Retinal pigment epithelial cell (primary cell): ENCODE measurements at regions not wholly inside any gene's neighbourhood (a gene's known extent, or its start where the extent isn't known, plus 50 kb on each side); places are given as distances from the start of the nearest gene placed in this dataset.

Experiments
- DNase-seq: peaks from one replicate; pipeline ENCODE4 v3.0.0-alpha.2; 2010; ENCODE audit warnings: low read depth
- H3K4me3 ChIP-seq: 2 replicates; pipeline ENCODE4 v1.5.1; 2011; ENCODE audit warnings: mild to moderate bottlenecking, low read length, control low read depth, moderate library complexity
- TF ChIP-seq, protein P1 (sequence below): conservative IDR thresholded peaks from 2 replicates; pipeline ENCODE4 v1.5.1; 2011; ENCODE audit warnings: low read depth, low read length, control low read depth, inconsistent platforms

DNA sequence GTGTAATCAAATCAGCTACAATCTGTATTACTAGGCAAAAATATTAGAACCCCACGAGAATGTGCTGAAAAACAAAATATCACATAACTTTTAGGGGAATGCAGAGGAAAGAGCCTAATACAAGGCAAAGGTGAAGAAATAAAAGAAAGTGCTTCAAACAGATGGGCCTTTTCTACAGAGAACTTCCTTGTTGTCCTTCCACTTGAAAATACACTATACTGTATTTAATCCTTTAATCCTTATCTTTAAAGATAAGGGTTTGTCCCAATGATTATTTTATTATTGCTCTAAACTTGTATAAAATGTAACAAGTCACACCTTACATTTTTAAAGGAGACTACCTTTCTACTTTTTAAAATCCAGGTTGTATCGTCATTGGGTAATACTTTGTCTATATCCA, 296.5 kb downstream of the NDFIP2 start:
- DNase-seq, result no peak
- H3K4me3 ChIP-seq, result no peak overlapping the region
- TF ChIP-seq, protein P1, sequence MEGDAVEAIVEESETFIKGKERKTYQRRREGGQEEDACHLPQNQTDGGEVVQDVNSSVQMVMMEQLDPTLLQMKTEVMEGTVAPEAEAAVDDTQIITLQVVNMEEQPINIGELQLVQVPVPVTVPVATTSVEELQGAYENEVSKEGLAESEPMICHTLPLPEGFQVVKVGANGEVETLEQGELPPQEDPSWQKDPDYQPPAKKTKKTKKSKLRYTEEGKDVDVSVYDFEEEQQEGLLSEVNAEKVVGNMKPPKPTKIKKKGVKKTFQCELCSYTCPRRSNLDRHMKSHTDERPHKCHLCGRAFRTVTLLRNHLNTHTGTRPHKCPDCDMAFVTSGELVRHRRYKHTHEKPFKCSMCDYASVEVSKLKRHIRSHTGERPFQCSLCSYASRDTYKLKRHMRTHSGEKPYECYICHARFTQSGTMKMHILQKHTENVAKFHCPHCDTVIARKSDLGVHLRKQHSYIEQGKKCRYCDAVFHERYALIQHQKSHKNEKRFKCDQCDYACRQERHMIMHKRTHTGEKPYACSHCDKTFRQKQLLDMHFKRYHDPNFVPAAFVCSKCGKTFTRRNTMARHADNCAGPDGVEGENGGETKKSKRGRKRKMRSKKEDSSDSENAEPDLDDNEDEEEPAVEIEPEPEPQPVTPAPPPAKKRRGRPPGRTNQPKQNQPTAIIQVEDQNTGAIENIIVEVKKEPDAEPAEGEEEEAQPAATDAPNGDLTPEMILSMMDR, result no peak

DNA sequence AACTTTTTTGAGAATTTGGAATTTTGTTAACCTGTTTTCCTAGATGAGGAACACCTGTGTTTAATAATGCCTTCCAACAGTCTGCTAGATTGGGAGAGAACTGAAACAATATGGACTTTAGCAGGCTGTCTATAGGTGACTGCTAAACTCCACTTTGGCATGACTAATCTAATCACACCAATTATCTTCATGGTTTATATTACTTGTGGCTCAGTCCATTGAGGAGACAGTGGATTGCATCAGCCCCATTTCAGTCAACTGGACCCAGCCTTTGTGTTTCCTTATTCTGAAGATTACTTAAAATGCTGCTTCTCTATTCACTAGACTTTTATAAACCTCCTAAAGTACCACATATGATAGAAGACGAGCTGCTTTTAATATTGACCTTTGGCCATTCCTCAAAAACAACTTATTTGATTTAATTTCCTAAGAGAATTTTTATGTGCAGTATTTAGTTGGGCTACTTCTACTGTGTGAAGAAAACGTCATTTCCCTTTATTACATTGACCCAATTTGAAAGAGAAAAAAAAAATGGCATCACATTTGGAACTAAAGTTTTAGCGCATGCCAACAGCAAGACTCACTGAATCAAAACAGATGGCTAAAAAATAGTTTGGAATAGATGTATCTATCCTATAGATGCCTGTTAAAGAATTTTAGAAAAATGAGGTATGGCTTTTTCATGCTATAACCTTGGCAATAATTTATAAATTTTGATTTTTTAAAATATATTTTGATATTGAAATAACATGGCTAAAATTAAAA, 295.8 kb downstream of the NDFIP2 start:
- no peak for DNase-seq
- H3K4me3 ChIP-seq, result no peak overlapping the region
- TF ChIP-seq, protein P1, result no peak

DNA sequence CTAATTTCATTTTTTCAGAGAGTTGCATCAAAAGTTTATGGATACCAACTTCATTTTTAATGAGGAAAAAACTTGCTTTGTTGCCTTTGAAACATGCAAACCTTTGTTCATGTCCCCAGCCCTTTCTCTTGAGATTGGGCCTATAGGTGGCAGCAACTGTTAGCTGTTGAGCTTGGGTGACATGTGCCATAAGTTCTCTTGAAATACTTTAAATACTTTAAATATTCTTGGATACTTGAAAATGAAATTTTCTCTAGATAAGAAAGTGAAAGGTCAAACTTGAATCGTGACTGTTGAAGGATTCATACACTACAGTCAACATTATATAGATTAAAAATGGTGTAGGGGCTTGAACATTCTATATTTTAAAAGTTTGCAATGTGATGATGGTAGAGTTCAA, 294.9 kb downstream of the NDFIP2 start:
- no peak overlapping the region for H3K4me3 ChIP-seq
- DNase-seq, result peak; percentile 76
- TF ChIP-seq, protein P1, result peak; percentile 79

DNA sequence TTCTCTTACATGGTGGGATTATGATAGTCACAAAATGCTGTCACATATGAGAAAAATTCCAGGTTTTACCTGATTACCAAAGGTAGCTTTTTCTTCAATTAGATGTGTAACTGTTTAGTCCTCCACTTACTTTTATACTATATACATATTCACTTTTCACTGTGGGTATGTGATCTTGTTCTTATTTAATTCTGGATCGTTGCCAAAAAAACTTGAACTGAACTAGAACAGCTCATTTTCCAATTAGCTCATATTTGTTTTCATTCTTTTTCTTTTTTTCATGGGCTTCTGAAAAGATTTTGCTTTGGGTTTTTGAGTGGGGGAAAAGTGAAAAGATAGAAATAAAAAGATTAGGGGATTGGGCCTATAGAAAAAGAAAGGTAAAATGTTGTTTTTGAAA, 291.9 kb downstream of the NDFIP2 start:
- DNase-seq, result no peak
- TF ChIP-seq, protein P1, result no peak
- no peak overlapping the region for H3K4me3 ChIP-seq

DNA sequence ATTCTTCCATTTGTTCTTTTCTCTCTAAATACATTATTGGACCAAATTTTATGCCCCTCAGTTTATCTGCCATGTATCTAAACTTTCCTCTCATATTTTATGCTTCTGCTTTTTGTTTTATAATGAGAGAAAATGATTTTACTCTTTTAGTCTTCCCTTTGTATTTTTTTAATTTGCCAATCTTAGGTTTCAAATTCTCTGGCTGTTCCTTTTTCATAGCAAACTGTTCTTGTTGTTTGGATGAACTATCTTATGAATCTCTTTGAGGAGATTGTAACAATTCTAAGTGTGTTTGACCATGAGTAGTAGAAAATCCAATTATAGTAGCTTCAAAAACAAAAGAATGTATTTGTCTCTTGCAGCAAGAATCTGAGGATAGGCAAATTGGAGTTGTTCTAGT, 290.5 kb downstream of the NDFIP2 start:
- TF ChIP-seq, protein P1, result no peak
- DNase-seq, result no peak
- H3K4me3 ChIP-seq, result no peak overlapping the region

DNA sequence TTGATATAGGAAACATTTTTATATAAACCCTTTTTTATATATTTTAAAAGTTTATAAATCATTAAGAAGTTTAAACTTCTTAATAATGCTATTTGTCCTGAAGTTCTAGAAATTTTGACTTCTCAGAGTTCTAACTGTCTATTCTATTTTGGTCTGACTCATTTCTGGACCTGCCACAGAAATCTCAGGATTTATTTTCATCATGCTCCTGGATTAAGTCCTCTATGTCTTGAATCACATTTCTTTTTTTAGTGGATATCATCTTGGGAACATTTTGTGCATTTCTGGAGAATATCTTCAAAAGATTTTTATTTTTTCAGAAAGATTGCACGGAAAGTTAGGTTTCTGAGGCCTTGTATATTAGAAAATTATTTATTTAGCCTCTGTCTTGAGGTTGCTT, 289.1 kb downstream of the NDFIP2 start:
- DNase-seq, result no peak
- TF ChIP-seq, protein P1, result no peak
- no peak overlapping the region for H3K4me3 ChIP-seq

DNA sequence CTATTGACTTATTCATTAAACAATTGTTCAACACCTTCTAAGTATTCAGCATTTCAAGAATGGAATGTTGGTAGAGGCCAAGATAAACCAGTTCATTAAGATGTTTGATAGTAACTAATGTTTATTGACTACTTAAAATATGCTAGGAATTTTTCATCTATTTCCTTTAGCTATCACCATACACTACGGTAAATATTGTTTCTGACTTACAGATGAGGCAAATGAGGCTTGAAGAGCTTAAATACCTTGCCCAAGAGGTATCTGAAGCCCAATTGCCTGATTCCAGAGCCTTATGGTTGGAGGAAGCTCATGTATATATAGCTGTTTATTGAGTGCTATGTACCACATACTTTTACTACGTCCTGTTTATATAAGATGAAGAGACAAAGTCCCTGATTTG, 286.2 kb downstream of the NDFIP2 start:
- peak; percentile 55 for DNase-seq
- no peak overlapping the region for H3K4me3 ChIP-seq
- TF ChIP-seq, protein P1, result no peak
